HG03521 (cell line): ENCODE measurements at regions not wholly inside any gene's neighbourhood (a gene's known extent, or its start where the extent isn't known, plus 50 kb on each side); places are given as distances from the start of the nearest gene placed in this dataset.

Experiments
- ATAC-seq: cut with Tn5 transposase; IDR thresholded peaks from one replicate; pipeline ENCODE4 v1.9.1; 2021; ENCODE audit warnings: mild to moderate bottlenecking, moderate library complexity; ENCODE audit not compliant: unreplicated experiment

DNA sequence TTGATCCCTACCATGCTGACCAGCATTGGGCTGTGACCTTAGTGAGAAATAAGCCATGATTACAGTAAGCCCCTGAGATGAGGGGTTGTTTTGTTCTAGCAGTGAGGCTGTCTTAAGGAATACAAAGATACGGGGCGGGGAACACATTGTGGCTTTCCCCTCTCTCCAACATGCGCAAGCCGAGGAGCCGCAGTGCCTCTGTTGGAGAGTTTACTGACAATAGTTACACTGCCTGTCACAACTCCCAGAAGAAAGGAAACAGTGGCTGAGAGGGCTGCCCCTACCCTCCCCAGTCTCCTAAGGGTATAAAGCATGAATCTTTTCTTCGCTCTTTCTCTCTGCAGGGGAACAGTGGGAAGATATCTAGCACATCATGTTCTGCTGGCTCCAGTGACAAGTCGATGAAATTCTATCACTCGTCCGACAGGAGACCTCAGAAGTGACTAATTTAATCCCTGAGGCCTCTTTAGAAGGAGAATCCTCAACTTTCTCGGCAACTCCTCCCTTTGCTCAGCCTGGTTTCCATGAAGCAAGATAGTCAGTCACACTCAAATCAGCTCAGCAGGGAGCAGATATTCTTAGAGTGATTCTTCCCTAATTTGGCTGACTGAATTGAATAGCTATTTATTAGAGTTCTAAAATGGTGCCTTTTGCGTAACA lies 409.0 kb upstream of the PROK2 start:
- ATAC-seq: no peak

DNA sequence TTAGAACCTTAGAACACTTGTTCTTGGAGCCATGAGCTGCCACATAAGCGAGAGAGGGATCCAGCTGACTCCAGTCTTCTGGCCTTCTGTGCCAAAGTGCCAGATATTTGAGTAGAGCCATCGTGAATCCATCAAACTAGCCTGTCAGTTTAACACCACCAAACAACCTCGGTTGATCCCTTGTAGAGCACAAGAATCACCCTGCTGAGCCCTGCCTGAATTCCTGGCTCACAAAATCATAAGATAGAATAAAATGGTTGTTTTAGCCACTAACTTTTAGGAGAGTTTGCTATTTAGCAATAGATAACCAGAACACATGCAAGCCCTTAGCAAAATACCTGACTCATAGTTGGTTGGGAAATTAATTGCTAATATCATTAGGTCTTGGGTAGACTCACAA lies 407.6 kb upstream of the PROK2 start:
- ATAC-seq: no peak

DNA sequence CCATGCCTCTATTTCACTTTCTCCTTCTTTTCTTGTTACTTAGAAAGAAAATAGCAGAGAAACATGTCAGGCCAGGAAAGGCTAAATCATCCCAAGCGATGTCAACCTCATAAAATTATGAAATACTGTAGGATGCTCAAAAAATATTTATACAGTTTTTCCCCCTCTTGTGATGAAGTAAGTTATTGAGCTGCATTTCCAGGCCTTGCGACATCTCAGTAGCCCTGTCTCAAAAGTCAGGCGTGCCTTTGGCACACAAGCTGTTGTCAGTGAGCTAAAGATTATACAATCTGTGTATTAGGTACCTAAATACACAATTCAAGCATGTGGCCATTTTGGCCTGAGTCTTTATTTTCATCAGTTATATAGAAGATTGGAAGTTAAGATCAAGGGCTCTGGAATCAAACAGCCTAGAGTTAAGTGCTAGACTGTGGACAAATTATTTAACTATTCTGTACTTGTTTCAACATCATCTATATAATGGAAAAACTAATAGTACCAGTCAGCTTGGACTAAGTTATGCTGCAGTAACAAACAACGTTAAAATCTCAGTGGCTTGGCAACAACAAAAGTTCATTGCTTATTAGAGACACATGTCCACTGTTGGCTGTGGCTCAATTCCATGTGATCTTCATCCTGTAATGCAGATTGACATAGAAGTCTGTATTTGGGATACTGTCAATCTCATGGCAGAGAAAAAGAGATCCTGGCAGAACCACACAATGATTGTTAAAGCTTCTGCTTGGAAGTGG lies 406.4 kb upstream of the PROK2 start:
- no peak for ATAC-seq

DNA sequence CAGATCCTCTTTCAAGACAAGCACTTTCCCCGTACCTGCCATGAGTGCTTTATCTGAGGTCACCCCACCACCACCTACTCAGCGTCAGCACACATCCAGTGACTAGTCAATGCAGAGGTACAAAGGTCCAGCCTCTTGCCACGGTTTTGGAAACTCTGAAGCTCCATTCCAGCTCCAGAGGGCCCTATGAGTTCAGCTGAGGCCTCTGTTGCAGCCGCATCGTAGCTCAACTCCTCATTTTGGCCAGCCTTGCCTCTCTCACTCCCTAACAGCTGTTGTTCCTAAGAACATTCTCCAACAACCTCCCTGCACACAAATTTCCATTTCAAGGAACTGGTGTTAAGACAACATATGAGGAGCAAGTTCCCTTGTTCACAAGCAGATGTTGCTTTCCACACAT lies 405.1 kb upstream of the PROK2 start:
- no peak for ATAC-seq

DNA sequence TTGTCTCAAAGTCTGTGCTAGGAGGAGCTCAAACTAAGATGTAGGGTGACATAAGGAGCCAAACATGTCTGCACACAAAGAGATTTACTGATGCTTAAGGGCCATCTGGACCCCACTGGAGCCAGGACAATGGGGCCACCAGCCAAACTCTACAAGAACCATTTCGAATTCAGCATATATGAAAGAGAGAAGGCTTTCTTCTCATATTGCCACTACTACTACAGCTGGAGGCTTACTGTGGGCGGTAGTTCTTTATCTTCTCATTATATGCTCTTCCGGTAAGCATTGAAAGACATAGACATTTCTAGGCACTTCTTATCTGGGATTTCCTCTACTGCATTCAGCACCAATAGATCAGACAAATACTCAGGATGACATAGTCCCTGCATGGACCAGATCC lies 404.4 kb upstream of the PROK2 start:
- ATAC-seq: no peak

DNA sequence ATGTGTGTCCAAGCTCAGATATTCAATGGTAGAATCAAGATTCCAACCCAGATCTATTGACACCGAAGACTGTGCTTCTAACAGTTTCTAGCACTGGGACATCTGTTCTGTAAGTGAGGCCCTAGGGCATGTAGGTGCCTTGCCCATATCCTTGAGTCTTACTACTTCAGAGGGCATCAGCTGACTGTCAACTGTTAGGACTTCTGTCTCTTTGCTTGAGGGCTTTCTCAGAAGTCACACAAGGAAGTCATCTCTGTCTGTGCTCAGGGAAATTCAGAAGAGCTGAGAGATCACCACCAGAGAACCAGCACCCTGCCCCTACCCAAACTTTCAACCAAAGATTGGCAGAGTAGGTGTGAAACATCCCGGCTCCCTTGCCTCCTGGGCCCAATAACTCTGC lies 403.6 kb upstream of the PROK2 start:
- no peak for ATAC-seq

DNA sequence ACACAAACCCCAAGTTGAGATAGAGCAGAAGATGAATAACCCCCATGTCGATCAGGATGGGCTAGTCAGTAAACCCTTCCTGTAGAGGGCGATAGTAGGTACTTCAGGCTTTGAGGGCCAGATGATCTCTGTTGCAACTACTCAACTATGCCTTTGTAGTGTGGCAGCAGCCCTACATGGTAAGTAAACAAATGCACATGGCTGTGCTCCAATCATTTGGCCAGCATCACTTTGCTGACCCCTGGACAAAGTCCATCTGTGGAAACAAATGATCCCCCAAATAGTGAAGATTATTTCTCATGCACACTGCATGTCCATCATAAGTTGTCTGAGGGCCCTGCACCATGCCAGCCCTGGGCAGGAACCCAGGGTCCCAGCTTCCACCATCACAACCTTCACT lies 402.2 kb upstream of the PROK2 start:
- no peak for ATAC-seq

DNA sequence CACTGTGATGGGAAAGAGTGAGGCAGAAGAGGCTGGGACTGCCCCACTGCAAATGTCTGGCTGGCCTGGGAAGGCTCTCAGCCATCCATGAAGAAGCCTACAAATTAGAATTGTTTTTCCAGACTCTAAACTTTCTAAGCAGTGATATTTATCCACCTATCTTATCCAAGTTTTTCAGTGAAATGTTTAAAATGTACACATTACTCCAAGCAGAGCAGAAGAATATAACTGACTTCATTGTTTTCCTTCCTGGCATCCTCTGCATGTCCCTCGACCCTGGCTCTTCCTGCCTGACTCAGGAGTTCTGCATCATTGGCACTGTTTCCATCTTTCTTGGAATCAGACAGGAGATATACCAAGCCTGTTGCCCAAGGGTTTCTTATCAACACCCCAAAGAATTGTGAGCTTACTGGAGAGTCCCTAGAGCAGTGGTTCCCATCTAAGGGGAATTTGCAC lies 401.5 kb upstream of the PROK2 start:
- ATAC-seq: no peak

DNA sequence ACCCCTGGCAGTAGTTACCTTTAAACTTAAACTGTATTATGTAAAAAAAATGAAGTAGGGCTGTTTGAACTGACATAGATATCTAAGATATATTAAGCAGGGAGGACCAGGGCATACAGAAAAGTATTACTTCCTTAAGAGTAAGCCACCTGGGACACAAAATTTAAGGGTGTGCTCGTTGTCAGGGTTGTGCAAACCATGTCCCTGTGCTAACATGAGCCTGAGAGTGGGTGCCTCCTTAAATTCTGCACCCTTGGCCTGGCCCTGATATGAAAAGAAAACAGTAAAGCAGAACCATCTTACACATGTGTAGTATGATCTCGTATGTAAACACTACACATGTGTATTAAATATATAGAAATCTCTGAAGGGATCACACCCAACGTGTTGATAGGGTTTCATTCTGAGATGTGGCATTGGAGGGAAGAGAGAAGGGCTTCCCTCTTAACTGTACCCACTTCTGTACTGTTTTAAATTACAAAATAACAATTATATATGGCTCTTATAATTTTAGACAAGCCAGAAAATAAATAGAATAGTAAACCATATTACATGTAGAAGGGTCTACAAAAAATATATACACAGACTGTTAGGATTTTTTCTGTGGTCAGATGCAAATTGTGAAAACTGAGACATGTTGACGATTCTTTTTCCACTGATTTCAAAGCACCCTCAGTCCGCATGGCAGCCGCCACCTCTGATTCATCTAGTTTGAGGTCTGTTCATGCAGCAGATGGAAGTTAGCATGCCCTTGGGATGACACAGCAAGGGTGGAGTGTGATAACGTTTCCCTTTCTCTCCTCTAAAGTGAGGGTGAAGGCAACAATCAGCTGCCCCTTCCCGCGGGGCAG lies 400.8 kb upstream of the PROK2 start:
- ATAC-seq: no peak

DNA sequence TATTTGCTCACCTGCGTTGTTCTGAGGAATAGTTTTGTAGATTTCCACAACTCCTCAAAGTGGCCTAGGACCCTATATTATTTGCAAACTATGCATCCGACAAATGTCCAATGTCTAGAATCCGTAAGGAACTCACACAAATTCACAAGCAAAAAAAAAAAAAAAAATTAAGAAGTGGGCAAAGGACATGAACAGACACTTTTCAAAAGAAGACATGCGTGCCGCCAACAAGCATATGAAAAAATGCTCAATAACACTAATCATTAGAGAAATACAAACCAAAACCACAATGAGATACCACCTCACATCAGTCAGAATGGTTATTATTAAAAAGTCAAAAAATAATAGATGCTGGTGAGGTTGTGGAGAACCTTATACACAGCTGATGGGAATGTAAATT lies 398.5 kb upstream of the PROK2 start:
- ATAC-seq: no peak

DNA sequence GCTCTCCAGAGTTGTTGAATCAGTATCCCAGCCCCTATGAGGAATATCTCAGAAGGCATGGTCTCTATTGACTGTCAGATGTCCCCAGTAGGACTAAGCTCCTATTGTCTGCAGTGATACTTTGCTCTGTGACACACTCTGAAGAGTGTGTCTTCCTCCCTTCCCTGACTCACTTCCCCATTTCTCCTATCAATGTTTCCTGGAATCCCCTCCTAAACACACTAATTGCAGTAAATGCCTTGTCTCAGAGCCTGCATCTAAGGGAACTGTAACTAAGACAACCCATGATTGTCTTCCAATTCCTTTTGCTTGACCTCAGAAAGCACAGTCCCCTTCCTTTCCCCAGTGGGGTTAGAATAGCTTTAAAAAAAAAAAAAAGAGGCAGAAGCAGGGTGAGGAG lies 397.3 kb upstream of the PROK2 start:
- no peak for ATAC-seq

DNA sequence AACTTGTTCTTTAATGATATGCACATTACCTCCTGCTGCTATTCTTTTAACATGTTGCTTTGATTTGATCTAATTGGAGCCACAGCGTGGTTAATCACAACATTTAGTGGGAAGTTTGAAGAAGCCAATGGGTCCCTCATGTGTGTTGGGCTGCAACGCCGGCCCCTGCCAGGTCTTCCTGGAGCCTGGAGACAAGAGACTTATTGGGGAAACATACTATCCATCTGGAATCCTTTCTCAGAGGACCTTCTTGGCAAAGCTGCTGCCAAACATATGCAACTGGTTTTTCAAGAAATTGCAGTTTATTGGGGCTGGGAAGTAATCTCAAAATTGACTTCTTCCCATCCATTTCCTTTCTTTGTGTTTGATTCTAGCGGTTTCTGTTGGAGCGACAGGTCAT lies 396.3 kb upstream of the PROK2 start:
- ATAC-seq: no peak

DNA sequence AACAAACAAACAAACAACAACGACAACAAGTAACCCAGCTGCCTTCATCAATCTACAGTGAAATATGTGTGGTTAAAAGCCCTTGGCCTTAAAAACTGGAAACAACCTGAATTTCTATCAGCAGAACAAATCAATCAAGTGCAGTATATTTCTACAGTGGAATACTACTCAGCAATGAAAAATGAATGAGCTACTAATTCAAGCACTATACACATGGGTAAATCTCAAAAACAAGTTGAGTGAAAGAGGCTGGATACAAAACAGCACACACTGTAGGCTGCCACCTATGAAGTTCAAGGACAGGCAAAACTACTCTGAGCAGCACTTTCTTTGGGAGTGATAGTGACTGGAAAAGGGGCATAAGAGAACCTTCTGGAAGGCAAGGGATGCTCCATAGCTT lies 395.5 kb upstream of the PROK2 start:
- no peak for ATAC-seq

DNA sequence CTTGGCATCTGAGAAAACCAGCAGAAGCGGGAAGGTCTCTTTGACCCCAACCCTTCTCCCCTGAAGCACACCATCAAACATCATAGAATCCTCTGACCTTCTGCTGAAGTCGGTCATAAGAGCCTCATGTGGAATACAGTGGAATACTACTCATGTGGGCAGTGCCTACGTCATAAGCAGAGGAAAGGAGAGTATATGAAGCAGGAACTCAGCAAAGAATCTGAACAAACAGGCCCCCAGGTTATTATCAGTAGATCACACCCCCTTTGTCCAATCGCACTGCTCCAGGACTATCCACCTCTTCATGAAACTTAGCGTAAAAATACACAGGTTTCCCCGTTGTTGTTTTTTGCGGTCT lies 394.1 kb upstream of the PROK2 start:
- no peak for ATAC-seq

DNA sequence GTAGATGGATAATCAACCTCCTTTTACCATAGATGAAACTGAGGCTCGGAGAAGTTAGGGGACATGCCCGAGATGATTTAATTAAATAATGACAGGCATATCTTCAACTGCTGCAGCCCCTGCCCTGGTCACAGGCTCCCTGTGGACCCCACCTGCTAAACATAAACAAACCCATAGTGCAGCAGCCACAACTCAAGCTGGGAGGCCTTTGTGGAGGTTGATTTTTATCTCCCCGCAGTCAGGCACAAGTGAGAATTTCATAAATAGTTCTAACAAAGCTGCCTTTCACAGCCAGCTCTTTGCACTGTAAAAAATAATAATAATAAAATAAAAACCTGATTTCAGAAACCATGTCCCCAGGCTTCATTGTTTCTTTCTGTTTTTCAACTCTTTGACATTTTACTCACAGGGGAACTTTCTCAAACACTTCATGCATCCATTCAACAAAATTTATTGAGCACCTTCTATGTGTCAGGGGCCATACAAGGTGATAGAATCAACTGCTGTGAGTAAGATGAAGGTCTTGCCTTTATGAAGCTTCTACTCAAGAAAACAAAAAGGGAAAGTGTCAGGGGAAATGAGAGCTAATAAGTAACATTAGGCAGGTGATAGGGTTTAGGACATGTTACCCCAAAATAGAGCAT lies 393.6 kb upstream of the PROK2 start:
- no peak for ATAC-seq

DNA sequence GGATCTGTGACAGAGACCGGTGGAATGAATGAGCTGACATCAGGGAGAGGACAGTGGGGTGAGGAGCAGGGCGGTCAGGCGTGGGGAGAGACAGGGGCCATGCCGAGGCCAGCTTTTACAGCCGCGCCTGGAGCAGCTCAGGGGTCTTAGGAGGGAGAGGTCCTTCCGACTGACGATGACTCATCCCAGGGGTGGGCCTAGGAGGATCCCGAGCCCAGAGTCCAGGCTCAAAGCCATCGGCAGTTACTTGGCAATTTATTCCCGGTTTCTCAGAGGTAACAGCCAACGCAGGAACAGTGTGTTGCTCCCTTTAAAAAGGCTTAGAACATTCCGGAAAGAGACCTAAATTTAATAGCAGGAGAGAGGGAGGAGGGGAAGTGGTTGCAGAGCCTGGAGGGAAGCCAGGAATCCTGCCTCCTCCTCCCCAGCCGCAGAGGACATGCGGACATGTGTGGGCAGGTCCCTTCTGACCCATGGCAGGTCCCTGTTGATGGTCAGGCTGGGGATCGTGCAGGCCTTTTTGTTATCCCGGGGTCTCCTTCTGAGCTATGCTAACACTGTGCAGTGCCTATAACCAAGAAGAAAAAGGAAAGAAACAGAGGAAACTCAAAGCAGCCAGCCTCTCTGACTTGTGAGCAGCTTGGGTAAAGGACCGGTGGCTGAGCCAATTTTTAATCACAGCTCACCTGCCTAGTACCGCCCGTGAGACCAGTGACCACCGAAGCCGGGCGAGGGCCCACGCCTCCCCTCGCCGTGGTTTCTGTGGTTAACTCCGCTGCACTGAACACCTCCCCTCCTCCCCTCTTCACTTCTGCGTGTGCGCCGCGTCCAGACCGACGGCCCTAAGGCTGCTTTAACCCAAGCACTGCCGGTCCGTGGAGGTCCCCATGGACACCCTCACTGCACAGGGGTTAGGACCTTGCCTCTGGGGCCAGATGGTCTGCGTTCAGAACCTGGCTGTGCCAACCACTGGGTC lies 392.4 kb upstream of the PROK2 start:
- ATAC-seq: peak; percentile 1

DNA sequence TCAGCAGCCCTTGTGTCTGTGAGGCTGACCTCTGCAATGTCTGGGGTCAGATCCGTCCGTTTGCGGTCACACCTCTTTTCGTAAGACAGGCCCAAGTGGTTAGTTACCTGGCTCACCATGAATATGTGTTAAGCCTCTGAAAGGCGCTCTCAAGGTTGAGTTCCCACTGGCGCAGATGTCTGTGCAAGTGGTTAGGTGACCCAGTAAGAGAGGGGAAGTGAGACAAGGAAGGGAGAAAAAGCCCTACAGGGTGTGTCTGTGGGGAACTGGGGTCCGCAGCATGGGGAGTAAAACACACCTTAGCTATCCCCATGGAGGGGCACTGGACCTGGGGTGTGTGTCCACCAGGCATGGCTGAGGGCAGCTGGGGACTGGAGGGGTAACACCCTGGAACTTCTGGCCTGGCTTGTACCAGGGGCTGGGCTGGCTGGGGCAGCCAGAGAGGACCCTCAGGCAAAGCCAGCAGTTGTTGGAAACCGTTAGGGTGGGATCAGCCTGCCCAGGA lies 391.6 kb upstream of the PROK2 start:
- ATAC-seq: peak; percentile 93

DNA sequence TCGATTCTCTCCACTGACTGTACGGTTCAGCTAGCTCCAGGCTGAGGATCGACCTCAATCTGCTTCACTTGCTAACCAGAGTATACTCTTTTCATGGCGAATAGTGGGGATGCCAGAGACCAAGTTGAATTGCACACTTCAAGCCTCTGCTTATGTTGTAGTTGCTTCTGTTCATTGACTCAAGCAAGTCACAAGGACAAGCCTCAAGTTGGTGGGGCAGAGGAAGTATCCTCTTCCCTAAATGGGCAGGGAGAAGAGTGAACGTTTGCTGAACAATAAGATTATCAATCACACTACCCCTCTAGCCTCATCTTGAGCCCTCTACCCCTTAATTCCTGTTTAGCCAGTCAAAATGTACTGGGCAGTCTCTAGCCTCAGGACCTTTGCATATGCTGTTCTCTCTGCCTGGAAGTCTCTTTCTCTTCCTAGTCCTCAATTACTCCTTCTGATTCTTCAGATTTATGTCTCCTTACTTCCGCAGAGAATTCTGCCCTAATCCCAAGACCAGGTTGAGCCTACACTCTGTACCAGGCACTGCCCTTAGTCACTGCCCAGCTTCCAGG lies 390.4 kb upstream of the PROK2 start:
- ATAC-seq: no peak

DNA sequence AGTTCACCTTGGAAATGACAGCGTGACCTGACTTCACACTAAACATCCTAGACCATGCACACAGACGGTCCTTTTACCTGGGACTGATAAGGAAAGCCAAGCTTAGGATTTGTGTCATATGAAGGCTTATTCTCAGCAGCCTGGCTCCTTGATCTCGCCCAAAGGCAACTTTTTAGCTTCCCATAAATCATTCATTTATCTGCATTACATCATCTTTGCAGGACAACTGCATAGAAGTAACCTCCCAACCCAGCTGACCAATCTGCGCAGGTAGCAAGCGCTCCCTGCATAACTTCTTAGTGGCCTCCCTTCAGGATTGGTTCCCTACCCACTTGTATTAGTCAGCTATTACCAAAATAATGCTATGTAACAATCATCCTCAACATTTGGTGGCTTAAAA lies 389.9 kb upstream of the PROK2 start:
- ATAC-seq: no peak

DNA sequence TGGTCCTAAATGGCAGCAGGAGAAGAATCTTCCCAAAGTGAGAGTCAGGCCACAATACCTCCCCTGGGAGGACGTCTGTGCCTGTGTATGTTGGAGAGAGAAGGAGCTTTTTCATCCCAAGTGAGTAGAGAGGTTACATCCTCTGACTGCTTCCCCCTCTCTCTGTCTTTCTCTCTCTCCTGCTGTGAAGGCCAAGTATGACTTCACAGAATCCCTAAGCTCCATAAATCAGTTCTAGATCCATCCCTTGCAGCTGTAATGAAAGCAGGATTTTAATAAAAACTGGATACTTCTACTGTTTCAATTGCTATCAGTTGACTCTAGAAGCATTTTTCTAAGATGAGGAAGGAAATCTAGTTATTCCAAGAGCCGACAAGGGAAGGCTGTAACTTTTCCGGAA lies 389.1 kb upstream of the PROK2 start:
- ATAC-seq: no peak
